Head of caudate nucleus (tissue), 42 donors: ENCODE measurements at regions not wholly inside any gene's neighbourhood (a gene's known extent, or its start where the extent isn't known, plus 50 kb on each side); places are given as distances from the start of the nearest gene placed in this dataset.
"Not testable (repeated sequence)": the region's sequence is repeated elsewhere in the genome, so short reads cannot be mapped to it uniquely, and the experiment has no call there.

Source experiments
- DNase-seq, 42 donors: peaks; one replicate each; pipeline versions ENCODE4 v3.0.0 to v3.0.0-alpha.2; 2020 to 2021; ENCODE audit warnings: mixed read lengths in 7 of 42
- intact Hi-C: fragments of 100-400 bp; cut with DNase I; formaldehyde crosslinking; loops from one replicate; pipeline ENCODE4 v1.15.0; 2022

DNA sequence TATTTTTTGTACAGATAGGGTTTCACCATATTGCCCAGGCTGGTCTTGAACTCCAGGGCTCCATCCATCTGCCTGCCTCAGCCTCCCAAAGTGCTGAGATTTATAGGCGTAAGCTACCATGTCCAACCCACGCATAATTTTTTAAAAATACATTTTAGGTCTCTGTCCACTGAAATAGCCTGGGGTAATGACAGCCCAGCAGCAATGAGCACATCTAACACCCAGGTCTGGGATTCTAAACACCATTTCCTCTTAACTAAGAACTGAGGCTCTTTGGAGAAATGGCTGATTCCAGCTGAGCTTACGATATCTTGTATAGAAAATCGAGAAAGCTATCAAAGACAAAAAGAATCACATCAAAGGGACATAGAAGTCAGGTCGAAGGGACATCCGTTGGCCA lies 245.3 kb downstream of the PARN start:
- DNase-seq = no peak
- intact Hi-C loops = loop anchor here (10.0 kb wide), 1 partner anchor 60 kb away; no protein-coding TSS in a partner anchor

DNA sequence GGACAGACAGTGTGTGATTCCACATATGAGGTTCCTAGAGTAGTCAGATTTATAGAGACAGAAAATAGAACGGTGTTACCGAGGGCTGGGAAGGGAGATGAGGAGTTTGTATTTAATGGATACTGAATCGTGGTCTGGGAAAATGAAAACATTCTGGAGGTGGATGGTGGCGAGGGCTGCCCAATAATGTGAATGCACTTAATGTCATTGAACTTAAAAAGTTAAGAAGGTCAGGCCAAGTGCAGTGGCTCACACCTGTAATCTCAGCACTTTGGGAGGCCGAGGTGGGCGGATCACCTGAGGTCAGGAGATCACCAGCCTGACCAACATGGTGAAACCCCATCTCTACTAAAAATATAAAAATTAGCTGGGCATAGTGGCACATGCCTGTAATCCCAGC lies 246.2 kb downstream of the PARN start:
- DNase-seq = not testable (repeated sequence)
- intact Hi-C loops = loop anchor here (10.0 kb wide), 1 partner anchor 59 kb away; no protein-coding TSS in a partner anchor

- intact Hi-C loops = no loop called here
Observed at GRCh38 chr16:14378689-14379467, 251.2 kb downstream of the PARN start.

GRCh38 chr16:14378131-14378551 lies 251.9 kb downstream of the PARN start:
- no peak for DNase-seq

More at GRCh38 chr16:14378689-14379467, 251.2 kb downstream of the PARN start:
- no peak for DNase-seq

DNA sequence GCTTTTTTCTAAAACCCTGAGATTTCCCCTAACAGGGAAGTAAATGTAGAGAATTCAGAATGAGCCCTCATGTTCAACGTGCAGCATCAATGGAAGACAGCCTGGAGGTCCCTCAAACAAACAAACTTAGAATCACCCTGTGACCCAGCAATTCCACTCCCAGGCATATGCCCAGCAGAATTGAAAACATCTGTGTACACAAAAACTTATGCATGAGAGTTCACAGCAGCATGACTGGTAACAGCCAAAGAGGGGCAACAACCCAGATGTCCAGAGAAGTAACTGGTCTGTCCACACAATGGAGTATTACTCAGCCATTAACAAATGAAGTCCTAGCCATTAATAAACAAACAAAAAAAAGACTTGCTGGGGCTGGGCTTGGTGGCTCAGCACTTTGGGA lies 252.7 kb downstream of the PARN start:
- DNase-seq = no peak
- intact Hi-C loops = no loop called here

More at GRCh38 chr16:14378131-14378551, 251.9 kb downstream of the PARN start:
- intact Hi-C loops = no loop called here

DNA sequence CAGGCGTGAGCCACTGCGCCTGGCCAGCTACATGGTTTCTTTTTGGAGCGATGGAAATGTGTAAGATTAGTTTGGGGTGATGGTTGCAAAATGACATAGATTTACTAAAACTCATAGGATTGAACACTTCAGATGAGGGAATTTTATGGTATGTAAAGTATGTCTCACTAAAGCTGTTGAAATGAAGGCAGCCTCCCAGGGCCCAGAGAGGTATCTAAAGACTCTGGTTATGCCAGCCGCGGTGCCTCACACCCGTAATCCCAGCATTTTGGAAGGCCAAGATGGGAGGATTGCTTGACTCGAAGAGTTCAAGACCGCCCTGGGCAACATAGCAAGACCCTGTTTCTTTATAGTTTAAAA lies 254.9 kb downstream of the PARN start:
- intact Hi-C loops = no loop called here
- DNase-seq = no peak

- intact Hi-C loops = no loop called here
- no peak for DNase-seq
Observed at GRCh38 chr16:14374451-14375131, 255.5 kb downstream of the PARN start.

DNA sequence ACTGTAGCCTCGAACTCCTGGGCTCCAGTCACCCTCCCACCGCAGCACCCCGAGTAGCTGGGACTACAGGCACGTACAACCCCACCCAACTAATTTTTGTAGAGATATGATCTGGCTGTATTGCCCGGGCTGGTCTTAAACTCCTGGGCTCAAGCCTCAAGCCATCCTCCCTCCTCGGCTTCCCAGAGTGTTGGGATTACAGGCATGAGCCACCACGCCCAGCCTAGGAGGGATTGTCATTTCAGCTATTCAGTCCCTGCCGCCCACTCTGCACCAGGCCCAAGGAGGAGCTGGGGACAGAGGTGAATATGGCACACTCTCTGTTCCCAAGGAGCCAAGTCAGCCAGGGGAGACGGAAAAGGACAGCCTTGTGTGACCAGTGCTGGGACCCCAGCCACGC lies 256.2 kb downstream of the PARN start:
- no peak for DNase-seq
- intact Hi-C loops = no loop called here

- intact Hi-C loops = no loop called here
- no peak for DNase-seq
Observed at GRCh38 chr16:14373406-14373805, 256.7 kb downstream of the PARN start.

DNA sequence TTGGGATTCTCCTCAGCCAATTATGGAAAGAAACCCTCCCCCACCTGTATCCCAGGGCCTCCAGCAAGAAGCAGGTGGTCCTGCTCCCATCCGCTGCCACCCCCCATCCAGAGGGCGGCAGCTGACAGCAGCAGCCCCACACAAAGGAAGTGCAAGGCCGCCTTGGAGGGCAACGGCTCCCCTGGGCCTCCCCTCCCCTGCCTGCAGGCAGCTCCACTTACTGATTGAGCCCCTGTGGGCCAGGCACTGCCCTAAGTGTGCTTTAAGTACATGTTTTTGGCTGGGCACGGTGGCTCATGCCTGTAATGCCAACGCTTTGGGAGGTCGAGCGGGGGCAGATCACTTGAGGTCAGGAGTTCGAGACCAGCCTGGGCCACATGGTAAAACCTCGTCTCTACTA lies 257.6 kb downstream of the PARN start:
- DNase-seq = no peak
- intact Hi-C loops = no loop called here

DNA sequence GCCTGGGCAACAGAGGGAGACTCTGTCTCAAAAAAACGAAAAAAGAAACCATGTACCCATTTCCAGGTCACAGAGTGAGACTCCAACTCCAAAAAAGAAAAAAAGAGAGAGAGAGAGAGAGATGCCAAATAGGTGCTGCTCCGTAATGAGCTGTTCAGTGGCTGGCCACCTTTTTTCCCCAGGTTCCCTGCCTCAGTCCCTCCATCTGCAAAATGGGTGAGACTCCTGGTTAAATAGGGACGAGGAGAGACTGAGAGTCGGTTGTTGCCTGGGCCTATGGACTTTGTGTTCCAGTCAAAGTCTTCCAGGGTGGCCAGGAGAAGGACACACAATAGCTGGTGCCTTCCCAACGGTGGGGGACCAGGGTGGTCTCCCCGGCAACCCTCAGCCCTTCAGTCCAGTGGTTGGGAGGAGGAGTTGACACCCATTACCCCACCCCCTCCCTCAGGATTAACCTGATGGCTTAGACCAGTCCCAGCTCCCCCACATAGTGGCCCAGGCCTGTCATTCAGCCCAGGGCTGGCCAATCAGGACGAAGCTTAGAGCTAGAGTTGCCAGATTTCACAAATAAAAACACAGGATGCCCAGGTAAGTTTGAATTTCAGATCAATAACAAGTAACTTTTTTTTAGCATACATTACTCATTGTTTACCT lies 258.2 kb downstream of the PARN start:
- intact Hi-C loops = no loop called here
- DNase-seq = no peak

DNA sequence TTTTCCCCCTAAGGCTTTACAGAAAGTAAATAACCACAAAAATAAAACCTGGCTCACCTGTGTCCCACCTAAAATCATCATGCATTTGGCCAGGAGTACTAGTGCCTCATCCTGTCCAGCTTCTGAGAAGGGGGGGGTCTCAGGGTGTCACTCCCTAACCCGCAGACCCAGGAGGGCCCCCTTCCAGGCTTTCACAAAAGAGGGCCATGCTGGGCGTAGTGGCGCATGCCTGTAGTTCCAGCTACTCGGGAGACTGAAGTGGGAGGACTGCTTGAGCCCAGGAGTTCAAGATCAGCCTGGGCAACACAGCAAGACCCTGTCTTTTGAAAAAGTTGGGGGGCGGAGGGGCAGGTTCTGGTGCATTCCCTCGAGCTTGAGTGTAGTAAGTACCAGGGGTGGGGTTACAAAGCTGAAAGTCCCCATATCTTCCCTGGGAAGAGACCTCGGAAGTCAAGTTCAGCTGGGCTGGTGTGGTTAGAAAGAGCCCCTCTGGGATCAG lies 259.3 kb downstream of the PARN start:
- intact Hi-C loops = no loop called here
- DNase-seq = no peak

DNA sequence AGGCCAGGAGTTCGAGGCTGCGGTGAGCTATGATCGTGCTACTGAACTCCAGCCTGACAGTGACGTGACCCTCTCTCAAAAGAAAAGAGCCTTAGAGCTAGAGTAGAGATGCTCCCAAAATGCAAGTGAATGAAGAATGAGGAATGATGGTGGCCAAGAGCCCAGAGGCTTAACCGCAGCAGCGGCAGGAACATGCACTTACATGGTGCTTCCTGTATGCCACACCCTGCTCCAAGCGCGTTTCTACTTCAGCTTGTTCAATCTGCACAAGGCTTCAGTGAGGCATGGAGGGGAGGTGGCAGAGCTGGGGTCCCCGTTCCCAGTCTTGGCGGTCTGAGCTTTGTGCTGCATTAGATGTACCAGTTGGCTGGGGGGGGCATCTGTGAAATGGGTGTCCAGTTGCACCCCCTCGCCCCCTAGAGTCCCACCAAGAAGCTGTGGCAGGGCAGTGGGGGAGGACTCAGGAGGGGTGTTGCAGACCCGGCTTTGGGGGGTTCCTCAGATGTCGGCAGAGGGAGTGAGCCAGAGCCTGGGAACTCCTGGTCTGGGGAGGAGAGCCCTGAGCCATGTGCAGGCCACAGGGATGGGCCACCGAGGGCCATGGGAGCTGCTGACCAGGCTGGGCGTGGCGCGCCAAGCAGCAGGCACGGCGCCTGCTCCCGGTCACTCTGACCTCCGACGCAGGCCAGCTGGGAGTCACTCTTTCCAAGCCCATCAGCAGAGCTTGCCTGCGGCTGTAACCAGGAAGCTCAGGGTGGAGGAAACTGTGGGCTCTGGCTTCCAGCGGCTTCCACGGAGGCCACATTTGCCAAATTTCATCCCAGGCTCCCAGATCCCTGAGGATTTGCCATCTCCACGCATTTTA lies 260.1 kb downstream of the PARN start:
- intact Hi-C loops = no loop called here
- DNase-seq = no peak

- intact Hi-C loops = no loop called here
- no peak for DNase-seq
Observed at GRCh38 chr16:14368399-14368798, 261.7 kb downstream of the PARN start.

DNA sequence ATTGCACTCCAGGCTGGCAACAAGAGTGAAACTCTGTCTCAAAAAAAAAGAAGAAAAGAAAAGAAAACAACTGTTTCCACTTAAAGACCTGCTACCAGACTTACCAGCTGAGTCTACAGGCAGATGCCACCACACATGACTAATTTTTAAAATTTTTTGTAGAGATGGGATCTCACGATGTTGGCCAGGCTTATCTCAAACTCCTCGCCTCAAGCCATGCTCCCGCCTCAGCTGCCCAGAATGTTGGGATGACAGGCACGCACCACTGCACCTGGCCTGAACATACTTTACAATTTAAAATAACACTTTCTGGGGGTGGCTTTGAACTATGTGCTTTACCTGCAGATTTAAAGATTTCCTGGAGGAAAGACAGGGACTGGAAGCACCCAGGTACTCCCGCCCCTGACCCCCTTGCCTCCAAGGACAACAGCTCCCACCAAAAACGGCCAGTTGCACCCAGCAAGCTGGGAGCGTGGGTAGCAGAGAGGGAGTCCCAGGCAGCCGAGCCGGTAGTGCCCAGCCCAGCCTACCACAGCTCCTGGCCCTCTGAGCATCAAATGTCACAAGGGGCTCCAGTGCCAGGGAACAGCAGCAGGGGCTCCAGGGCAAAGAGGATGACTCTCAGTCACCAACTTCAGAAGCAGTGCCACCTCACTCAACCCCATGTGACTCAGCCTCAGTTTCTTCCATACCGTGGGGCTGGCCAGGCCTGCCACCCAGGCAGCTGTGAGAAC lies 262.9 kb downstream of the PARN start:
- intact Hi-C loops = no loop called here
- no peak for DNase-seq

- intact Hi-C loops = no loop called here
- DNase-seq = no peak
Observed at GRCh38 chr16:14366447-14366846, 263.6 kb downstream of the PARN start.

DNA sequence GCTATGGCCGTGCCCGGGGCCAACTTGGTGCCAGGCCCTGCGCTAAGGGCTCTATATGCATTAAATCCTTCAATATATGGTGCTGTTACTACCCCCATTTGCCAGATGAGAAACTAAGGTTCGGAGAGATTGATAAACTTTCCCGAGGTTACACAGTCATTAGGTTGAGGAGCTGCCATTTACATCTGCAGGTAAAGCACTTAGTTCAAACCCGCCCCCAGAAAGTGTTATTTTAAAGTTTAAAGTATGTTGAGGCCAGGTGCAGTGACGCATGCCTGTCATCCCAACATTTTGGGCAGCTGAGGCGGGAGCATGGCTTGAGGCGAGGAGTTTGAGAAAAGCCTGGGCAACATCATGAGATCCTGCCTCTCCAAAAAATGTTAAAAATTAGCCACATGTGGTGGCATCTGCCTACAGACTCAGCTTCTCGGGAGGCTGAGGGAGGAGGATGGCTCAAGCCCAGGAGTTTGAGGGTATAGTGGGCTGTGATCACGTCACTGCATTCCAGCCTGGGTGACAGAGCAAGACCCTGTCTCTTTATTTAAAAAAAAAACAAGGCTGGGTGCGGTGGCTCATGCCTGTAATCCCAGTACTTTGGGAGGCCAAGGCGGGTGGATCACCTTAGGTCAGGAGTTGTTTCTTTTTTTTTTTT lies 264.7 kb downstream of the PARN start:
- DNase-seq = no peak
- intact Hi-C loops = no loop called here
